PC-9 (cell line): ENCODE measurements at regions not wholly inside any gene's neighbourhood (a gene's known extent, or its start where the extent isn't known, plus 50 kb on each side); places are given as distances from the start of the nearest gene placed in this dataset.
"Not testable (repeated sequence)": the region's sequence is repeated elsewhere in the genome, so short reads cannot be mapped to it uniquely, and the experiment has no call there.

ENCODE experiments used
- BruUV-seq: library from RNA; stranded (reverse); fragments of 400-500 nt; replicated peaks from 2 replicates; lab custom pipeline; 2021; lab: Mats Ljungman, UMichigan
- CTCF ChIA-PET: fragments of 300-600 bp; sonication (Branson Sonifier 250); formaldehyde crosslinking; loops from one replicate; lab custom pipeline; 2022; ENCODE audit warnings: antibody characterized with exemption; lab: Charles Lee
- POLR2A ChIA-PET: fragments of 300-600 bp; sonication (Branson Sonifier 250); formaldehyde crosslinking; loops from one replicate; lab custom pipeline; 2022; ENCODE audit warnings: antibody characterized with exemption; ENCODE audit not compliant: unreplicated experiment; lab: Charles Lee
- DNase-seq, 2 experiments: peaks; one replicate each; pipeline versions ENCODE4 v3.0.0 to v3.0.0-alpha.2; 2015 to 2022; ENCODE audit warnings: mixed read lengths in 1 of 2
- H2AFZ ChIP-seq: fragments of 200-600 bp; sonication (generic); 2 replicates; pipeline ENCODE4 v1.8.1; 2017; ENCODE audit warnings: antibody characterized with exemption
- H3F3A ChIP-seq: fragments of 200-600 bp; sonication (generic); 2 replicates; pipeline ENCODE4 v1.8.1; 2017; ENCODE audit warnings: antibody characterized with exemption, mild to moderate bottlenecking, low read depth; ENCODE audit not compliant: insufficient read depth
- H3K27ac ChIP-seq: fragments of 200-600 bp; sonication (generic); 2 replicates; pipeline ENCODE4 v1.6.1; 2016; ENCODE audit warnings: mixed run types
- H3K27me3 ChIP-seq: fragments of 200-600 bp; sonication (generic); 2 replicates; pipeline ENCODE4 v1.6.1; 2016; ENCODE audit warnings: low read depth, mixed run types; ENCODE audit not compliant: insufficient read depth
- H3K36me3 ChIP-seq: fragments of 200-600 bp; sonication (generic); 2 replicates; pipeline ENCODE4 v1.6.1; 2016; ENCODE audit warnings: low read depth, mixed run types
- H3K4me1 ChIP-seq: fragments of 200-600 bp; sonication (generic); replicated peaks from 2 replicates; pipeline ENCODE4 v1.6.1; 2016; ENCODE audit warnings: mixed run types; ENCODE audit not compliant: insufficient read depth
- H3K4me2 ChIP-seq: fragments of 200-600 bp; sonication (generic); 2 replicates; pipeline ENCODE4 v1.6.1; 2017; ENCODE audit warnings: mixed run types
- H3K4me3 ChIP-seq: fragments of 200-600 bp; sonication (generic); 2 replicates; pipeline ENCODE4 v1.6.1; 2016; ENCODE audit warnings: mixed run types
- H3K79me2 ChIP-seq: fragments of 200-600 bp; sonication (generic); 2 replicates; pipeline ENCODE4 v1.6.1; 2017; ENCODE audit warnings: low read depth, mixed run types
- H3K9me2 ChIP-seq: fragments of 200-600 bp; sonication (generic); 2 replicates; pipeline ENCODE4 v1.8.1; 2017; ENCODE audit warnings: mild to moderate bottlenecking; ENCODE audit not compliant: insufficient read depth
- H3K9me3 ChIP-seq: fragments of 200-600 bp; sonication (generic); 2 replicates; pipeline ENCODE4 v1.8.1; 2016; ENCODE audit warnings: low read depth; ENCODE audit not compliant: insufficient read depth
- H4K20me1 ChIP-seq: fragments of 200-600 bp; sonication (generic); 2 replicates; pipeline ENCODE4 v1.8.1; 2017; ENCODE audit not compliant: insufficient read depth
- CTCF ChIP-seq: fragments of 200-600 bp; sonication (generic); conservative IDR thresholded peaks from 2 replicates; pipeline ENCODE4 v1.6.1; 2017; ENCODE audit warnings: mixed run types, antibody characterized with exemption, mild to moderate bottlenecking, moderate library complexity
- EZH2 ChIP-seq: fragments of 200-600 bp; sonication (generic); IDR thresholded peaks from 2 replicates; pipeline ENCODE4 v1.8.0; 2017; ENCODE audit warnings: antibody characterized with exemption, low read depth
- intact Hi-C: fragments of 100-400 bp; cut with micrococcal nuclease; formaldehyde crosslinking; loops from one replicate; pipeline ENCODE4 v1.10.0; 2022; ENCODE audit not compliant: unreplicated experiment

GRCh38 chr6:149140137-149140909 lies 177.2 kb upstream of the TAB2 start:
- POLR2A ChIA-PET = no interaction called here
- no TSS peak for BruUV-seq

GRCh38 chr6:149140910-149141290 lies 176.6 kb upstream of the TAB2 start:
- ChIA-PET POLR2A (no interaction called here), CTCF (no interaction called here)
- no TSS peak for BruUV-seq
- no peaks in the 10 kb centered on the region for H3K79me2 ChIP-seq
- TF ChIP-seq EZH2 (no peak), CTCF (no peak)
- no peak overlapping the region for H3K4me2 ChIP-seq
- no peak for DNase-seq
- H3K36me3 ChIP-seq = no peaks in the 10 kb centered on the region
- no peaks in the 10 kb centered on the region for H3K9me3 ChIP-seq
- no peak overlapping the region for H2AFZ ChIP-seq
- no peaks in the 10 kb centered on the region for H3F3A ChIP-seq
- H3K4me3 ChIP-seq = no peak overlapping the region
- no peaks in the 10 kb centered on the region for H3K9me2 ChIP-seq
- H3K4me1 ChIP-seq = 0 out of 2 replicates have a peak, but pooled peaks cover 5% of the 10 kb centered on the region
- H3K27ac ChIP-seq = no peak overlapping the region
- H3K27me3 ChIP-seq = no peaks in the 10 kb centered on the region
- intact Hi-C loops = no loop called here
- H4K20me1 ChIP-seq = no peaks in the 10 kb centered on the region

More at GRCh38 chr6:149140137-149140909, 177.2 kb upstream of the TAB2 start:
- no peaks in the 10 kb centered on the region for H3K9me3 ChIP-seq
- no peaks in the 10 kb centered on the region for H3K9me2 ChIP-seq
- H4K20me1 ChIP-seq = no peaks in the 10 kb centered on the region
- no peaks in the 10 kb centered on the region for H3F3A ChIP-seq
- no peak for TF ChIP-seq CTCF
- no peak for TF ChIP-seq EZH2
- no peak overlapping the region for H2AFZ ChIP-seq
- intact Hi-C loops = no loop called here
- no peak for DNase-seq
- H3K36me3 ChIP-seq = no peaks in the 10 kb centered on the region
- CTCF ChIA-PET = no interaction called here
- no peak overlapping the region for H3K4me2 ChIP-seq
- no peaks in the 10 kb centered on the region for H3K79me2 ChIP-seq
- H3K27ac ChIP-seq = no peak overlapping the region
- H3K4me3 ChIP-seq = no peak overlapping the region
- no peaks in the 10 kb centered on the region for H3K27me3 ChIP-seq
- H3K4me1 ChIP-seq = peaks cover 10% of the 10 kb centered on the region

- Histone ChIP-seq H4K20me1 (no peaks in the 10 kb centered on the region), H3K9me2 (no peaks in the 10 kb centered on the region), H3K4me3 (no peak overlapping the region), H3K9me3 (no peaks in the 10 kb centered on the region), H3K79me2 (no peaks in the 10 kb centered on the region), H3K27me3 (no peaks in the 10 kb centered on the region), H3K27ac (no peak overlapping the region), H3K4me2 (no peak overlapping the region), H3K36me3 (no peaks in the 10 kb centered on the region), H3K4me1 (0 out of 2 replicates have a peak, but pooled peaks cover 5% of the 10 kb centered on the region), H2AFZ (no peak overlapping the region), H3F3A (no peaks in the 10 kb centered on the region)
- POLR2A ChIA-PET = no interaction called here
- intact Hi-C loops = no loop called here
- TF ChIP-seq EZH2 = no peak
- TF ChIP-seq CTCF = no peak
- no TSS peak for BruUV-seq
- CTCF ChIA-PET = interaction anchor here (0.6 kb wide), 1 partner anchor 113 kb away, joined by 4 read pairs; no protein-coding TSS in a partner anchor
- no peak for DNase-seq
Measured at GRCh38 chr6:149142924-149143429, 174.5 kb upstream of the TAB2 start.

GRCh38 chr6:149145800-149146199 lies 171.7 kb upstream of the TAB2 start:
- H3K4me3 ChIP-seq, H3K79me2 ChIP-seq, intact Hi-C loops, H3K27ac ChIP-seq, CTCF ChIA-PET, POLR2A ChIA-PET, H3K4me2 ChIP-seq, H3K36me3 ChIP-seq, H3K9me2 ChIP-seq, H2AFZ ChIP-seq, H3K27me3 ChIP-seq, H3K9me3 ChIP-seq, BruUV-seq, DNase-seq, H3F3A ChIP-seq, H3K4me1 ChIP-seq, H4K20me1 ChIP-seq: not testable (repeated sequence)
